ENCODE measurements at regions not wholly inside any gene's neighbourhood (a gene's known extent, or its start where the extent isn't known, plus 50 kb on each side); places are given as distances from the start of the nearest gene placed in this dataset.

GRCh38 chr6:1029141-1029540 lies 282.8 kb upstream of the FOXQ1 start (continued):
- peak; percentile 34 for TF ChIP-seq GLIS1 (tag by site-specific recombination; IDR thresholded peaks at IDR 0.05)
- TF ChIP-seq, protein P1, sequence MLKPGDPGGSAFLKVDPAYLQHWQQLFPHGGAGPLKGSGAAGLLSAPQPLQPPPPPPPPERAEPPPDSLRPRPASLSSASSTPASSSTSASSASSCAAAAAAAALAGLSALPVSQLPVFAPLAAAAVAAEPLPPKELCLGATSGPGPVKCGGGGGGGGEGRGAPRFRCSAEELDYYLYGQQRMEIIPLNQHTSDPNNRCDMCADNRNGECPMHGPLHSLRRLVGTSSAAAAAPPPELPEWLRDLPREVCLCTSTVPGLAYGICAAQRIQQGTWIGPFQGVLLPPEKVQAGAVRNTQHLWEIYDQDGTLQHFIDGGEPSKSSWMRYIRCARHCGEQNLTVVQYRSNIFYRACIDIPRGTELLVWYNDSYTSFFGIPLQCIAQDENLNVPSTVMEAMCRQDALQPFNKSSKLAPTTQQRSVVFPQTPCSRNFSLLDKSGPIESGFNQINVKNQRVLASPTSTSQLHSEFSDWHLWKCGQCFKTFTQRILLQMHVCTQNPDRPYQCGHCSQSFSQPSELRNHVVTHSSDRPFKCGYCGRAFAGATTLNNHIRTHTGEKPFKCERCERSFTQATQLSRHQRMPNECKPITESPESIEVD (tag by site-specific recombination; IDR thresholded peaks at IDR 0.05) = no peak
- TF ChIP-seq ZNF423 (tag by site-specific recombination; IDR thresholded peaks at IDR 0.05) = no peak
- no peak for TF ChIP-seq ZNF585B (tag by site-specific recombination; IDR thresholded peaks at IDR 0.05)

DNA sequence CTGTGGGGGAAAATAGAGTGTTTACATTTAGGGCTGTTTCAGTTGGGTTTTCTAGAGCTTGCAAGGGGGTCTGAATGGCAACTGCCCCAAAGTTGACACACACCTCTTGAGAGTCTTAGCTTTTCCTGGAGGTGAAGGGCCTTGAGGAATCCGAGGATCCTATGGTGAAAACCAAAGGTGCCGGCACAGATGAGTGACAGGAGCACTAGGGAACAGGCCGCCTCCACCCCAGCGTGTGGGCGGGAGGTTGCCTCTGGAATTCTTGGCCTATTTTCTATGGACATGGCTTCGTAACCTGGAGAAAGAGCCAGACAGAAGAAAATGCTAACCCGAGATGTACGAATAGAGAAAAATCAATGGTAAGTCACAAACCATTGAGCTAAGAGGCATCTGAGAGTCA lies 283.2 kb upstream of the FOXQ1 start:
- ChIA-PET POLR2A (no interaction called here), CTCF (interaction anchor here (0.6 to 0.9 kb wide), 2 partner anchors 233 to 422 kb away, joined by 3 read pairs; no protein-coding TSS in a partner anchor)
- TF ChIP-seq, protein P2, sequence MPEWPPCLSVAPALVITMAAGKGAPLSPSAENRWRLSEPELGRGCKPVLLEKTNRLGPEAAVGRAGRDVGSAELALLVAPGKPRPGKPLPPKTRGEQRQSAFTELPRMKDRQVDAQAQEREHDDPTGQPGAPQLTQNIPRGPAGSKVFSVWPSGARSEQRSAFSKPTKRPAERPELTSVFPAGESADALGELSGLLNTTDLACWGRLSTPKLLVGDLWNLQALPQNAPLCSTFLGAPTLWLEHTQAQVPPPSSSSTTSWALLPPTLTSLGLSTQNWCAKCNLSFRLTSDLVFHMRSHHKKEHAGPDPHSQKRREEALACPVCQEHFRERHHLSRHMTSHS (tag by site-specific recombination; IDR thresholded peaks at IDR 0.05) = no peak
- TF ChIP-seq ZNF530 (tag by site-specific recombination; IDR thresholded peaks at IDR 0.05; ENCODE audit: low read depth) (no peak), ZNF10 (tag by site-specific recombination; IDR thresholded peaks at IDR 0.05) (no peak), ZXDB (tag by site-specific recombination; IDR thresholded peaks at IDR 0.05) (no peak), PRDM4 (tag by site-specific recombination; IDR thresholded peaks at IDR 0.05) (no peak), ZNF23 (tag by site-specific recombination; IDR thresholded peaks at IDR 0.05; ENCODE audit: borderline replicate concordance) (no peak), ZNF571 (tag by site-specific recombination; IDR thresholded peaks at IDR 0.05) (no peak)
- TF ChIP-seq, protein P1 (tag by site-specific recombination; IDR thresholded peaks at IDR 0.05) = no peak
- Histone ChIP-seq H3K9me3 (ENCODE audit: control insufficient read depth, insufficient read depth, low read depth, low read length) (no peaks in the 10 kb centered on the region), H3K27ac (ENCODE audit: extremely low read depth, low read depth, low read length) (no peak overlapping the region), H3K36me3 (ENCODE audit: control insufficient read depth in 2 of 2, insufficient read depth in 1 of 2, low read length in 2 of 2) (no peaks in the 10 kb centered on the region), H3K4me3 (ENCODE audit: low read depth, low read length) (no peak overlapping the region), H3K4me1 (ENCODE audit: control insufficient read depth, insufficient read depth, low read length) (peaks cover 19% of the 10 kb centered on the region)

GRCh38 chr6:1027795-1028569 lies 283.9 kb upstream of the FOXQ1 start:
- peaks cover 19% of the 10 kb centered on the region for H3K4me1 ChIP-seq (ENCODE audit: control insufficient read depth, insufficient read depth, low read length)
- no peak overlapping the region for H3K4me3 ChIP-seq (ENCODE audit: low read depth, low read length)
- ChIA-PET POLR2A (no interaction called here), CTCF (interaction anchor here (0.6 kb wide), 1 partner anchor 518 kb away, joined by 3 read pairs; no protein-coding TSS in a partner anchor)
- H3K27ac ChIP-seq (ENCODE audit: extremely low read depth, low read depth, low read length) = no peak overlapping the region
- no peaks in the 10 kb centered on the region for H3K9me3 ChIP-seq (ENCODE audit: control insufficient read depth, insufficient read depth, low read depth, low read length)
- H3K36me3 ChIP-seq (ENCODE audit: control insufficient read depth in 2 of 2, insufficient read depth in 1 of 2, low read length in 2 of 2) = no peaks in the 10 kb centered on the region
- TF ChIP-seq, protein P3, sequence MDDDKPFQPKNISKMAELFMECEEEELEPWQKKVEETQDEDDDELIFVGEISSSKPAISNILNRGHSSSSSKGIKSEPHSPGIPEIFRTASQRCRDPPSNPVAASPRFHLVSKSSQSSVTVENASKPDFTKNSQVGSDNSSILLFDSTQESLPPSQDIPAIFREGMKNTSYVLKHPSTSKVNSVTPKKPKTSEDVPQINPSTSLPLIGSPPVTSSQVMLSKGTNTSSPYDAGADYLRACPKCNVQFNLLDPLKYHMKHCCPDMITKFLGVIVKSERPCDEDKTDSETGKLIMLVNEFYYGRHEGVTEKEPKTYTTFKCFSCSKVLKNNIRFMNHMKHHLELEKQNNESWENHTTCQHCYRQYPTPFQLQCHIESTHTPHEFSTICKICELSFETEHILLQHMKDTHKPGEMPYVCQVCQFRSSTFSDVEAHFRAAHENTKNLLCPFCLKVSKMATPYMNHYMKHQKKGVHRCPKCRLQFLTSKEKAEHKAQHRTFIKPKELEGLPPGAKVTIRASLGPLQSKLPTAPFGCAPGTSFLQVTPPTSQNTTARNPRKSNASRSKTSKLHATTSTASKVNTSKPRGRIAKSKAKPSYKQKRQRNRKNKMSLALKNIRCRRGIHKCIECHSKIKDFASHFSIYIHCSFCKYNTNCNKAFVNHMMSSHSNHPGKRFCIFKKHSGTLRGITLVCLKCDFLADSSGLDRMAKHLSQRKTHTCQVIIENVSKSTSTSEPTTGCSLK (tag by site-specific recombination; IDR thresholded peaks at IDR 0.05) = no peak
- TF ChIP-seq ZNF274 (IDR thresholded peaks at IDR 0.05; ENCODE audit: low read length) = no peak
- no peak for TF ChIP-seq ZNF274 (tag by site-specific recombination; IDR thresholded peaks at IDR 0.05; ENCODE audit: borderline replicate concordance)
- TF ChIP-seq ZNF707 (tag by site-specific recombination; IDR thresholded peaks at IDR 0.05) = no peak
- TF ChIP-seq ZNF654 (tag by site-specific recombination; IDR thresholded peaks at IDR 0.05; ENCODE audit: low read depth) = no peak
- TF ChIP-seq, protein P4, sequence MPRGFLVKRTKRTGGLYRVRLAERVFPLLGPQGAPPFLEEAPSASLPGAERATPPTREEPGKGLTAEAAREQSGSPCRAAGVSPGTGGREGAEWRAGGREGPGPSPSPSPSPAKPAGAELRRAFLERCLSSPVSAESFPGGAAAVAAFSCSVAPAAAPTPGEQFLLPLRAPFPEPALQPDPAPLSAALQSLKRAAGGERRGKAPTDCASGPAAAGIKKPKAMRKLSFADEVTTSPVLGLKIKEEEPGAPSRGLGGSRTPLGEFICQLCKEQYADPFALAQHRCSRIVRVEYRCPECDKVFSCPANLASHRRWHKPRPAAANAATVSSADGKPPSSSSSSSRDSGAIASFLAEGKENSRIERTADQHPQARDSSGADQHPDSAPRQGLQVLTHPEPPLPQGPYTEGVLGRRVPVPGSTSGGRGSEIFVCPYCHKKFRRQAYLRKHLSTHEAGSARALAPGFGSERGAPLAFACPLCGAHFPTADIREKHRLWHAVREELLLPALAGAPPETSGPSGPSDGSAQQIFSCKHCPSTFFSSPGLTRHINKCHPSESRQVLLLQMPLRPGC (tag by site-specific recombination; IDR thresholded peaks at IDR 0.05) = no peak
- peak; percentile 80 for TF ChIP-seq ZIC2 (tag by site-specific recombination; IDR thresholded peaks at IDR 0.05)
- TF ChIP-seq KLF9 (tag by site-specific recombination; IDR thresholded peaks at IDR 0.05; ENCODE audit: low read depth) = no peak
- no peak for TF ChIP-seq MZF1 (tag by site-specific recombination; IDR thresholded peaks at IDR 0.05; ENCODE audit: borderline replicate concordance)
- no peak for TF ChIP-seq ZEB2 (tag by site-specific recombination; IDR thresholded peaks at IDR 0.05)
- 0 out of 2 replicates have a peak, but pooled peaks have one; percentile 1 for TF ChIP-seq ZNF2 (tag by site-specific recombination; IDR thresholded peaks at IDR 0.05)
